Testis (tissue), 2 donors: ENCODE measurements at regions not wholly inside any gene's neighbourhood (a gene's known extent, or its start where the extent isn't known, plus 50 kb on each side); places are given as distances from the start of the nearest gene placed in this dataset.
A peak's percentile ranks its signal among the peaks of the same experiment; 100 is the strongest.
"Not testable (repeated sequence)": the region's sequence is repeated elsewhere in the genome, so short reads cannot be mapped to it uniquely, and the experiment has no call there.

Experiments
- POLR2A ChIP-seq: fragments of 450-650 bp; IDR thresholded peaks from one replicate; pipeline ENCODE4 v1.6.1; 2017; ENCODE audit warnings: antibody characterized with exemption, mild to moderate bottlenecking, moderate library complexity
- TF ChIP-seq, protein P1 (sequence below), 3 experiments: fragments of 450-650 bp in 2 of 3; fragments of 200-600 bp in 1 of 3; sonication (generic) in 1 of 3; IDR thresholded peaks; one replicate each; pipeline ENCODE4 v1.5.1; 2016 to 2019; ENCODE audit warnings: antibody characterized with exemption in 3 of 3, mild to moderate bottlenecking in 2 of 3, moderate library complexity in 1 of 3

DNA sequence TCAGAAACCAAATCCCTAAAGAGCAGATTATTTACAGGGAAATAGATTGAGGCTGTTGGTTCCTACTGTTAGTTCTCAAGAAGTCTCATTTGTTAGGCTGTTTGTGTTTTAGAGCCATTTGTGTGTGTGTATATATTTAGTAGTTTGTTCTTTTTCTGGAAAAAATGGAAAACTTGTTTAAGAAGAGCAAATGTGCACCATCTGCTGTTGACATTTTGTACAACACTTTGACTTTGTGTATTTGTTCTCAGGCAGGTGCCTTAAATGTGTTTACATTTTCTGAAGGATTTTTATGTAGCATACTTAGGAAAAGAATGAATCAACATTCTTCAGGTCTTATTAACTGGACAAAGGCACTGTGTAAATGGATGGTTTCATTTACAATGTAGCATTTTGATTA, 163.7 kb upstream of the FOLH1 start:
- TF ChIP-seq, protein P1, sequence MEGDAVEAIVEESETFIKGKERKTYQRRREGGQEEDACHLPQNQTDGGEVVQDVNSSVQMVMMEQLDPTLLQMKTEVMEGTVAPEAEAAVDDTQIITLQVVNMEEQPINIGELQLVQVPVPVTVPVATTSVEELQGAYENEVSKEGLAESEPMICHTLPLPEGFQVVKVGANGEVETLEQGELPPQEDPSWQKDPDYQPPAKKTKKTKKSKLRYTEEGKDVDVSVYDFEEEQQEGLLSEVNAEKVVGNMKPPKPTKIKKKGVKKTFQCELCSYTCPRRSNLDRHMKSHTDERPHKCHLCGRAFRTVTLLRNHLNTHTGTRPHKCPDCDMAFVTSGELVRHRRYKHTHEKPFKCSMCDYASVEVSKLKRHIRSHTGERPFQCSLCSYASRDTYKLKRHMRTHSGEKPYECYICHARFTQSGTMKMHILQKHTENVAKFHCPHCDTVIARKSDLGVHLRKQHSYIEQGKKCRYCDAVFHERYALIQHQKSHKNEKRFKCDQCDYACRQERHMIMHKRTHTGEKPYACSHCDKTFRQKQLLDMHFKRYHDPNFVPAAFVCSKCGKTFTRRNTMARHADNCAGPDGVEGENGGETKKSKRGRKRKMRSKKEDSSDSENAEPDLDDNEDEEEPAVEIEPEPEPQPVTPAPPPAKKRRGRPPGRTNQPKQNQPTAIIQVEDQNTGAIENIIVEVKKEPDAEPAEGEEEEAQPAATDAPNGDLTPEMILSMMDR (IDR thresholded peaks at IDR 0.05) = peak in 1 of 3 experiments; percentile 21
- not testable (repeated sequence) for TF ChIP-seq POLR2A
